Kidney capillary endothelial cell (primary cell): ENCODE measurements at regions not wholly inside any gene's neighbourhood (a gene's known extent, or its start where the extent isn't known, plus 50 kb on each side); places are given as distances from the start of the nearest gene placed in this dataset.

Experiments used
- DNase-seq: peaks from one replicate; pipeline ENCODE4 v3.0.0-alpha.2; 2018; ENCODE audit warnings: low spot score

DNA sequence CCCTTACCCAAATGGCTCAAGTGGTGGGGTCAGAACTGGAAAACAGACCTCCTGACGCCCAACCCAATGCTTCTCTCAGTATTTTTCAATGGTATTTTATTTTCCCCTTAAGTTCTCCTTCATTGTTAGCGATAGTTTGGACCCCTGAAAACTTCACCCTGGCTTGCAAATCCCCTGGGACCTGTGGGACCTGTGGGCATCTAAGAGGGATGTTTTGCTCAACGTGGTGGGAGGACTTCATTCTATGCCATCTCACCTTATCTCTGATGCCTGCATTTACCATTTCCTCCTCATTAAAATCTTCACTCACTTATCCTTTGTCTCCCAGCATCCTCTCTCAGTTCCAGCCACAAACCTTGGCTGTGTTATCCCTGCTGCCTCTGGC, 59.4 kb upstream of the GZMB start:
- no peak for DNase-seq

DNA sequence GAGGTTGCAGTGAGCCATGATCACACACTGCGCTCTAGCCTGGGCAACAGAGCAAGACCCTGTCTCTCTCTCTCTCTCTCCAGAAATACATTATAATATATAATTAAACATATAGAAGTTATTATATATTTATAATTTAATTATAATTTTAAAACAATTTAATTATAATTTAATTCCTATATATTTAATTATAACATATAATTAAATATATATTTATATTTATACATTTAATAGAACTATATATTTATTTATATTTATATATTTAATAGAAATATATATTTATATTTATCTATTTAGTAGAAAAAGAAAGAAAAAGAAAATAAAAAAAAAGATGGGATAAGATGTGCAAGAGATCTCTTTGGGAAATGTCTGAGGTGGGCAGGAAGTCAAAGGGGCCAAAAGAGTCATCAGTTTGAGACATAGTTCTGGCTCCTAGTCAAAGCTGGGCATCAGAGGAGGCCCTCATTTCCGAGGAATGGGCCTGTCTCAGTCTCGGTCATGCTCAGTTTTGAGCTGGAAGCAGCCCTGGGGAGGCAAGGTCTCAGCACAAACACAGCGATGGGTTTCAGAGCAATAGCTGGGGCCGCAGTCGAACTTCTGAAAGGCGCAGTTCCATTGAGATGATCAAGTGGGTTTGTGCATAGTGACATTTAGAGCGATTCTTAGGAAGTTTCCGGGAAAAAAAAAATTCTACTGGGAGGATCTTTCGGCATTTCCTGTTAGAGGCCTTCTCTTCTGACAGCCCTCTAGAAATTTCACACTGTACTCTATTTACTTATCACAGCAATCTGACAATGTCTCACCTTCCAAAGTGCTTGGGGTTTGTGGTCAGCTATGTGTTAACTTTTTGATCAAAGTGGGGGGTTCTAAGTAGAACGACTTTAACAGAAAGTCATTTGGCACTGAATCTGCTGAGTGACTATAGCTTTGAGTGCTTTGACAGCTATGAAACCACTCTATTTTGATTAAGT, 58.7 kb upstream of the GZMB start:
- DNase-seq: no peak

DNA sequence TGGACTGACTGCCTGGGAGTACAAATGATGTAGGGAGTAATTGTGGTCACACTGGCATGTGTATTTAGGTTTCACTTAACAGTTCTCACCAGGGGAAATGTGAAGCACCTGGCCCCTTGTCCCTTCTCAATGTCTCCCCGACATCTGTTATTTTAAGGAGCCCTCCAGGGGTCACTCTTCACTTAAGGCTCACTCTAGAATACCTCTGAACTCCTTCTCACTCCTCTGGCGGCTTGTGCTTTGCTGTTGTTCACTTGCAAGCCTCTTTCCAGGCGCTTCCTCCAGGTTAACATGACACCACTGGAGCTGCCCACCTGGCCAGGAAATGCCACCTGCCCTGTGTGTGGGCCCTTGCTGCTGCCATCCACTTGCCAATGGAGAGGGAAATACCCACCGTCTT, 56.5 kb upstream of the GZMB start:
- no peak for DNase-seq

DNA sequence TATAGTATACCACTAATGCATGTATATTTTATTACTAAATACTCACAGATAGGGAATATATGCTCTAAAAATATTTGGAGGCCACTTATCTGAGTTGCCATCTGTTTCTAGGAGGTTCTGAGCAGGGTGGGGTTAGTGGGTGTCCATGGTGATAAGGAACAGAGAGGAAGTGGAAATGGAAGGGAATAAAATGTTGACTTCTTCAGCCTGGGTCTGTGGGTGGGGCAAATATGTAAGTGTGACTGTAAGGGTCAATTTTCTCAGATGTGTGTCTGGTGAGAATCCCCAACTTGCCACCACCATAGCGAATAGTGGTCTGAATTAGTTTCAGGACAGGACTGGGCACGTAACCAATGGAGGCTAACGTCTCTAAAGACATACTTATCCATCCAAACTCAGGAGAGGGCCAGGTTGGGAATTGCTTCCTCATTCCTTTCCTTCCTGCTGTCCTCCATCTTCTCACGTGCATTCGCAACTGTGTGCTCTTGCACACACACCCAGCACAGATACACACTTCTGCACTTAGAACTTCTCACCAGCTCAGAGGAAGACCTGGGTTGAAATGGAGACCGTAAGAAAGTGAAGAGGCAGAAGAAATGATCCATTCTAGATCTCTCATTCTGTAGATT, 54.2 kb upstream of the GZMB start:
- DNase-seq: no peak
